GM21723 (cell line): ENCODE measurements at regions not wholly inside any gene's neighbourhood (a gene's known extent, or its start where the extent isn't known, plus 50 kb on each side); places are given as distances from the start of the nearest gene placed in this dataset.

Experiments used
- ATAC-seq: cut with Tn5 transposase; IDR thresholded peaks from one replicate; pipeline ENCODE4 v1.9.1; 2021; ENCODE audit warnings: mild to moderate bottlenecking, moderate library complexity; ENCODE audit not compliant: unreplicated experiment

- ATAC-seq = no peak
Measured at GRCh38 chr2:173629076-173629475, 274.4 kb downstream of the CDCA7 start.

DNA sequence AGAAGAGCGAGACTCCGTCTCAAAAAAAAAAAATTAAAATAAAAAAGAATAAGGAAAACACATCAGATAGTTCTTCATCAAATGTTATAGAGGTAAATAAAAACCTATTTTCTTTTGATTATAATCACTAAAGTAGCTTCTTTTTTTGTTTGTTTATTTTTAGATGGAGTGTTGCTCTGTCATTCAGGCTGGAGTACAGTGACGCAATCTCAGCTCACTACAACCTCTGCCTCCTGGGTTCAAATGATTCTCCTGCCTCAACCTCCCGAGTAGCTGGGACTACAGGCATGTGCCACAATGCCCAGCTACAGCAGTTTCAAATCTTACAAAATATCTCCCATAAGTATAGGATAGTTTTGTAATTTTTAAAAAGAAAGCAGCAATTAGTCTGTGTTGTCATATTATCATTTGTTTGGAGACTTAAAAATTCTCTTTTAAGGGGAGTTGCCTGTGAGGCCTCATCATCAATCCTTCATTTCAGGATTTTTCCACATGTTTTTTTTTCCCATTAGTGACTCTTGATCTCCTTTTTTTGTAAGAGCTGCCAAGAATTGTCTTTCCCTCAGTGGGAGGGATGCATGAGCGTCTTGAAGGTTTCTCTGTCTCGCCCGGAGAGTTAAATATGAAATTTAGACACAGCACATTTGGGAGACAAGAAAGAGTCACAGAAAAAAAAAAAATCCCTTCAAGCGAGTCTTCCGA, 275.9 kb downstream of the CDCA7 start:
- ATAC-seq = no peak

DNA sequence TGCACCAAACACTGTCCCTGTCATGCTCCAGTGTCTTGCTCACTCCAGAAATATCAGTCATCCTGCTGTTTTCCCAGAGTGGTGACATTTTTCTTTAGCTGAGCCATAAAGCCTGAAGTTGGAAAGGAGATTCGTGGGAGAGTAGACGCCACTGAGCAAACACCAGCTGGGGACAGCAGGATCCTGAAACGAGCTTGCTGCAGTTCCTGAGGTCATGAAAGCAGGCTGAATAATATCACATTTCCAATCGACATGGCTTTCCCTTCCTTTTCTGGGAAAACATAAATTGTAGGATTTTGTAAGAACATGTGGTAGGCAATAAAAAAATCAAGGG, 276.4 kb downstream of the CDCA7 start:
- ATAC-seq = no peak

- ATAC-seq = no peak
Measured at GRCh38 chr2:173644146-173644545, 289.5 kb downstream of the CDCA7 start.

GRCh38 chr2:173647681-173648311, 293.1 kb downstream of the CDCA7 start:
- ATAC-seq = no peak

GRCh38 chr2:173648816-173649215, 294.1 kb downstream of the CDCA7 start:
- no peak for ATAC-seq

GRCh38 chr2:173649527-173650219, 295.0 kb downstream of the CDCA7 start:
- no peak for ATAC-seq

DNA sequence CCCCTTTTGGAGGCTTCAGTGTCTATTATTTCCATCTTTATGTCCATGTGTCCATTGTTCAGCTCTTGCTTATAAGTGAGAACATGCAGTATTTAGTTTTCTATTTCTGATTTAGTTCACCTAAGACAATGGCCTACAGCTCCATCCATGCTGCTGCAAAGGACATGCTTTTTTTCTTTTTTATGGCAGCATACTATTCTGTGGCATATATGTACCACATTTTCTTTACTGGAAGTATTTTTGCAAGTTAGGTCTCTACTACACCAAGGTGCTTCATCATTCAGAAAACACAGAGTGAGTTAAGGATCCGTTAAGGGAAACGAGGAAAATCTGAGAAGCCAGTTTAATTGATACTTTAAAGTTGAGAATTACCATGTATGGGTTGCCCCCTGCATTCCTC, 297.2 kb downstream of the CDCA7 start:
- ATAC-seq = no peak

DNA sequence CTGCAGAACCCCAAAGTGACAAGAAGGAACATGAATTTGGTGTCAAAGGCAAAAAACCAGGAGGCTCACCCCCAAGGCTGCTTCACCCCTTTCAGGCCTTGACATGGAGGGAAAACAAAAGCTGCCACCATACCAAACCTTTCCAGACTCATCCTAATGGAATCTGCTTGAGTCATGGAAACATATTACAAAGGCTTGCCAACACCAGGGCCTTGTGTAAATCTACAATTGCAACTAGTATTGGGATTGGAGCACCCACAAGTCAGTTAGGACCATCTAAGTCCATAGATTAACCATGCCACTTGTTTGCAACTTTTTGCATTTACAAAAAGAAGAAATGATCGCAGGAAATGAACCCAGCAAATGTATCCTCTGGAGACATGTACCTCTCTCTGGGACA, 297.6 kb downstream of the CDCA7 start:
- ATAC-seq = no peak

GRCh38 chr2:173652767-173653431, 298.2 kb downstream of the CDCA7 start:
- ATAC-seq = no peak

DNA sequence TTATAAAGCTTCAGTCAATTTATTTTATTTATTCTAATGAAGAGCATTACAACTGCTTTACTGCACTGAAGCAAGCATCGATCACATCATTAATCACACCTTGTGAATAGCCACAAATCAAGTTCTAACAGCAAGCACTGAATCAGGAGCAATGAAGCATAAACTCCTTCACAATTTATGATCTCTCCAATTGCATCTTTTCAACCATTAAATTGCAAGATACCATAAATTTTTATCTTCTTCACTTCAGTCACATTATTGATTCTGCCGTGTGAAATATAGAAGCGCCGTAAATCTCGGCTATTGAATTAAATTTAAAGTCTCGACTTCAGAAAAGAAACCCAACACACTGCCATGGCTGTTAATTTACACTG, 298.7 kb downstream of the CDCA7 start:
- ATAC-seq = no peak

DNA sequence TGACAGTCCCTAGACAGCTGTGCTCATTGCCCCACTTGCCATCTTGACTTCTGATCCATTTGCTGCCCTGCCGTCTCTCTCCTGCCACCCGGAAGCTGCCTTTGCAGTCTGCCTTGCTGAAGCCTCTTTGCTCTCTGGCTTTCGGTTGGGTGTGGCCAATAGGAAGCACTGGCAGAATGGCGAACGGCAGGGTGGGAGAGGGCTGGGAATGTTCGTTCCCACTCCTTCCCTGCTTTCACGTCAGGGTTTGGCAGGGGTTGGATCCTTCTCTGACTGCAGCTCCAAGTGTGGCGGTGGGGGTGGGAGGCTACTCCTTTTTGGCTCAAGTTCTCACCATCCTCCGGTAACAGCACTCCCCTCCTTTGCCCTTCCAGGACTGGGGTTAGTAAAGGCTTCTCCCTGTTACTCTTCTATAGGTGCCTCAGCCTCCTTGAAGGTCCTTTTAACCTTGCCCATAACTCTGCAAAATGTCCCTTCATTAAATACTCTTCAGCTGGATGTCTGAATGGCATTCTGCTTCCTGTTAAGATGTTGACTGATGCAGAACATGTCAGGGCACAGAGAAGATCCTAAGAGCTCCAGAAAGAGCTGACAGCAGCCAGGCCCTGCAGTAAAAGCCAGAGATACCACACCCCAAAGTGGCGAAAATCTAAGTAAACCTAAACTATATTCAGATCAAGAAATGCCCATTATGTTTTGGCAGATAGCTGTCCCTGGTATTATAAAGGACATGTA, 299.7 kb downstream of the CDCA7 start:
- no peak for ATAC-seq

DNA sequence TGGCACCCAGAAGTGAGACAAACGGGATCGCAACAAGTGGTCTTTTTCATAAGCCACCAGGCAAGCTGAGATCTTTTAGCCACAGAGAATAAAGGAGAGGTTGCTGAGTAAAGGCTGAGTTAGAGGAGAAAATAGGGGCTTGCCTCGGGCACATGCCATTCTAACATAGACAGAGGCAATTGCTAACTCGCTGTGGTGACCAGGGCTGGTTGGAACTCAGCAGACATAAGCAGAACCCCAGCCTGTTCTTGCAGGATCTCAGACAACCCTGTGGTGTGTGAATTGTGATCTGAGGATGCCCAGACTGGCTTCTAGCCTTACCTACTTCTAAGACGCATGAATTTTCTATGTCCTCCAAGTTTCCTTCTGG, 300.2 kb downstream of the CDCA7 start:
- no peak for ATAC-seq

DNA sequence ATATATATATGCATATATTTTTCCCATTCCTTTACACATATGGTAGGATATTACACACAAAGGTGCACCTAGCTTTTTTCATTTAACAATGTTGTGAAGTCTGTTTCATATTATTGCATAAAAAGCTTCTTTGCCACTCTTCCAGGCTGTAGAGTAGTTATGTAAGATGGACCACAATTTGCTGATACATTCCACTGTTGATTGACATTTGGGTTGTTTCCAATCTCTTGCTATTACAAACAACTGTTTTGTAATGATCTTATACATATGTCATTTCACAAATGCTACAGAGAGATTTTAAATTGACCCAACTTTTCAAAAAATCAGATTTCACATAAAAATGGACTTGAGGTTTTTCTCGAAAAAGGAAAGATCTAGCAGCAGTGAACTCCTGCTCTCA, 301.4 kb downstream of the CDCA7 start:
- no peak for ATAC-seq

DNA sequence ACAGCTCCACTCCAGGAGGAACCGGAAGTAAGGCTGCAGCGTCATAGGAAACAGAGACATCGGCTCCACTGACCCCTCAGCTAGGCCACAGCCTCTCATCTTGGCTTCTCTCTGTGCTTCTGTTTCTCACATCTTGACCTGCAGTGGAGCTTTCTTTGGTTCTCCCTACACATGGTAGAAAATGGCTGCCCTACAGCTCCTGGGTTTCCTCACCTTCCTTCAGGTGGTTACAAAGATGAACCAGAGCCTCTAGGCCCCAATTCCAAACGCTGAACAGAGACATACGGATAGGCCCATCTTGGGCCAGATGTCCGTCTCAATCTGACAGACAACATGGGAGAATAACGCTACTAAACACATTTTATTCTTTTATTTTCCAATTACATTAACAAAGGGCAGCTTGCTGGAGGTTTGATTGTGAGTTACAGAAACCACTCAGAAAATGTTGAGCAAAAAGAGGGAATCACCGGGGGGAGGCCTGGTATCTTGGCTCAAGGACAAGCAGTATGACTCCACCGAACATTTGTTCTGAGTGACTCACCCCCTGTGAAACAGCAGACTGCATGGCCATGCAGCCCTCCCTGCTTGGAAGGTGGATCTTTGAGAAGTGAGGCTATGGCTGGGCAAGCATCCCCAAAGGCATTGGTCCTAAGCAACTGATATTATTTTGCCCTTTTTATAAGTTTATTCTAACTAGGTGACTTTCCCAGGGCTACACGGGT, 303.5 kb downstream of the CDCA7 start:
- ATAC-seq = no peak

GRCh38 chr2:173658946-173659371, 304.3 kb downstream of the CDCA7 start:
- ATAC-seq = no peak

GRCh38 chr2:173659509-173659908, 304.8 kb downstream of the CDCA7 start:
- ATAC-seq = no peak

DNA sequence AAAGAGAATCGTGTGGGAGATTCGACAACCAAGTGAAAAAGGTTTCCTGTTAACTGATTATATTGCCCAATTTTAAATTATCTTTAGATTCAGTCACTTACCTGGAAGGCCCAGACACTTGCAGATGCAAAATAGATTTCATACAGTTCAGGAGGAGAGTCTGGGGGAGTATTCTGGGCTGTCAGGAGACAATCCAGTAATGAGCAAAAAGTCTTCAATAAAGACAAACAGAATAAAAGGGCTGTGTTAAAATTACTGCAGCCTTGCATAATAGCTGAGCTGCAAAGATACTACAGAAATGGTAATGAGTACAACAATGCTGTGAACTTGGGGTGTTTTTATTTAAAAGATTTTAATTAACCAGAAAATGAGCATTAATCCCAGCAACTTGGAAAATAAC, 303.6 kb downstream of the SP3 start:
- ATAC-seq = no peak

- ATAC-seq = no peak
Measured at GRCh38 chr2:173663353-173663752, 301.8 kb downstream of the SP3 start.

GRCh38 chr2:173663835-173664512, 301.2 kb downstream of the SP3 start:
- ATAC-seq = no peak
